ENCODE measurements at regions not wholly inside any gene's neighbourhood (a gene's known extent, or its start where the extent isn't known, plus 50 kb on each side); places are given as distances from the start of the nearest gene placed in this dataset.
"Not testable (repeated sequence)": the region's sequence is repeated elsewhere in the genome, so short reads cannot be mapped to it uniquely, and the experiment has no call there.

DNA sequence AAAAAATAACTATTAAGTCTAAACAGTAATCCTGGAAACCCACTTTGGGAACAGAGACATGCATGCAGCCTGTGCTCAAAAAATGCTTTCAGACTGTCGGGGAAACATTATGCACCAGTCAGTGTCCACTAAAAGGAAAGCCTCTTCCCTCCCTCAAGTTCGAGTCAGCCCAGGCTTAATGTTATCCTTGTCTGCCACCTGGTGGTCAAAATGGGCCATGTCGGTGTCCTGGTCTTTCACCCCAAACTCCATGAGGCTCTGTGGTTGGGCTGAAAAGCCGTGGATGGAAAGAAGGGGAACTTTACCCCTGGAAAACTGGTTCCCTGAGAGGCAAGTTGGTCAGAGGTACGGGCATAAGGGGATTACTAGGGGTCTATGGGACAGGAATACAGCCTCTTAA is 88.4 kb upstream of the ZNF492 start:
- peak; percentile 10 for DNase-seq

DNA sequence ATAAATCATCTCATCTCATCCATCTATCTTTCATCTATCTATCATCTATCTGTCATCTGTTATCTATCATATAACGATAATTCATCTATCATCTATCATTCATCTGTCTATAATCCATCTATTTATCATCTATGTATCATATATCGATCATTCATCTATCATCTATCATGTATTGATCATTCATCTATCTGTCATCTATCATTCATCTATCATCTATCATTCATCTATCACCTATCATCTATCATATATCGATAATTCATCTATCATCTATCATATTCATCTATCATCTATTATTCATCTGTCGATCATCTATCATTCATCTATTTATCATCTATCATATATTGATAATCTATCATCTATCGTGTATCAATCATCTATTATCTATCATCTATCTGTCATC is 100.4 kb upstream of the ZNF492 start:
- DNase-seq = no peak

DNA sequence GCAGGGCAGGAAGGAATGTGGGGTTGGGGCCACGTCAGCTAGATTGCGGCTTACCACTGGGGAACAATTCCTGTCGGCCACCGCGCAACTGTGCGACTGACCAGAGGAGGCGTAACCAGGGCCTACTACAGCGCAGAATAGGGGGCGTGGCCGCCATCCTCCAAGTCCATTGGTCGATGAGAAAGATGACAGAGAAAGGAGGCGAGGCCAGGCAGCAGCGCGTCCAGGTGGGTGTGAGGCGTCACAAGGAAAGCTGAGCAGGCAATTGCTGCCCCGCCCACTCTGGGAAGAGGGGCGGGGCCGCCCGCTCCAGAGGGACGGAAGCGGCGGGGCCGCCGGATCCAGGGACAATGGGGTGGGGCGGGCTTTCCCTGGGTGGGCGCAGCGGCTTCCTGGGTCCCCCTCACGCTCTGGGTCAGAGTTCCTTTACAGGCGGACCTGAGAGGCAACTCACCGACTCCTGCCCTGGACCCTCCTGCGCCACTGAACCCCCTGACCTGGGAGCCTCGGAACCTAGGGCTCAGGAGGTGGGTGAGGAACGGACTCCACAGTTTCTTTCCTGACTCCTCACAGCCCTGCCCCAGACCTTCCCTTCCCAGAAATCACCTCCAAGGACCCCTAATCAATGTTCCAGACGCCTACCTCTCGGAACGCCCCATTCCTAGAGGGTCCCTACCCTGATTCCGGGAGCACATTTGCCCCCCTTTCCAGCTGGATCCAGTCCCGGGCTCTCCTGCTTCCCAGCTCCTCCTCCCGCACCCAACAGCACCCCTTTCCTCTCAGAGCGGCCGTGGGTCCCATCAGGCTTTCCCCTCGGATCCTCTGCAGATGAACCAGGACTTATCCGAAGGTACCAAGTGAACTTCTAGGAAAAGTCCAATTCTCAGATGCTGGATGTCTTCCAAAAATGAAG is 101.5 kb upstream of the ZNF492 start:
- peak; percentile 67 for DNase-seq

GRCh38 chr19:22530042-22530441 is 104.1 kb upstream of the ZNF492 start:
- no peak for DNase-seq

GRCh38 chr19:22528956-22529355 is 105.2 kb upstream of the ZNF492 start:
- no peak for DNase-seq

DNA sequence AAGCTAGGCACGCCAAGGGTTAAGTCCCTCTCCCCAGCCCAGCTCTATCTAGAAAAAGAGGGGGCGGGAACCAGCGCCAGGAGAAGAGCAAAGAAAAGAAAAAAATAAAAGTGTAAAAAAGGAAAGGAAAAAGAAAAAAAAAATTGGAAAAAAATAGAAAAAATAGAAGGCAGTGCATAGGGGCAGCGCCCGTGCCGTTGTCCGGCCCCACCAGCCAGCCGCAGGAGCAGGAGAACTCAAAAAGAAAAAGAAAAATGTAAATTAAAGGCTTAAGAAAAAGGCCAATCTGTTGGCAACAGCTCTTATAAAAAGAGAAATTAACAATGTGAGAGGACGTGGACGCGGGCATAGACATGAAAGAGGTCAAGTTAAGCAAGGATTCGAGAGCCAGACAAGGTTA is 105.4 kb upstream of the ZNF98 start:
- DNase-seq = no peak

- DNase-seq = no peak
These were observed 104.6 kb upstream of the ZNF98 start for GRCh38 chr19:22526661-22527272.

GRCh38 chr19:22523940-22524339 is 101.8 kb upstream of the ZNF98 start:
- DNase-seq = no peak

- DNase-seq = not testable (repeated sequence)
These were observed 97.4 kb upstream of the ZNF98 start for GRCh38 chr19:22519562-22519961.

- no peak for DNase-seq
These were observed 97.0 kb upstream of the ZNF98 start for GRCh38 chr19:22519152-22519551.

DNA sequence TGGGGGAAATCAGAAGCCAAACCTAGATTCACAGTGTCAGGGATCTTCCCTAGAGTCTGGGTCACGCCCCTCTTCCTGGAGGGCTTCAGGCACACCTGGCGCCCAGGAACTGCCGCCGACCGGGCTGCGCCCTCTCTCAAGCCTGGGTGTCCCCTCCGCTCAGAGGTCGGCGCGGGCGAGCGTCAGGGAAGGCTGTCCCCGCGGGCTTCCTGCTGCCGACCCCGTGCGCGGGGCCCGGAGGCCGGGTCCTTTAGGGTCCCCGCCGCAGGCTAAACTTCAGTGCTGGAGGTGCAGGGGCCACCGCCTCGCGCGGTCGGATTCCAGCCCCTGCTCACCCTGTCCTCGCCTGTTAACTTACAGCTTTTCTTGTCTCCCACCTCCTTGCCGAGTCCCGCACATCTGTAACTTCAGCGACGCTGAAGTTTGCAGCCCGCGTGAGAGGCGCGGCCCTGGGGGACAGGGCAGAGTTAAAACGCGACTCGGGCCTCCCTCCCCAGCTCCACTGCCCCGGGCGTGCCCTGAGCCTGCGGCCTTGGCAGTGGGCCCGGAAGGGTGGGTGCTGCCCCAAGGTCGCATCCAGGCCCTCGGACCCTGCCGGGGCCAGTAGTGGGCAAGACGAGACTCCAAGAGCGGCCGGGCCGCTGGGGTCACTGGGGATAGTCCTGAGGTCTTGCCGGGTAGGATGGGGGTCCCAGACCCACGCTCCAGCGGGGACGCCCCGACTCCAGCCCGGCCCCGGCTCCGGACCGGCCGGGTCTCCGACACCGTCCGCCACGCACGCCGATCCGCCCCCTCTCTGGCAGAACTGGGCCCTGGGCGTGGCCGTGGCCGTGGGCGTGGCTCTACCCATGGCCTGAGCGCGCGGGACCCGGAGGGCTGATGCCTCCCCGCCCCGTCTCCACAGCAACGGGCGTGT is 95.6 kb upstream of the ZNF98 start:
- DNase-seq = no peak

DNA sequence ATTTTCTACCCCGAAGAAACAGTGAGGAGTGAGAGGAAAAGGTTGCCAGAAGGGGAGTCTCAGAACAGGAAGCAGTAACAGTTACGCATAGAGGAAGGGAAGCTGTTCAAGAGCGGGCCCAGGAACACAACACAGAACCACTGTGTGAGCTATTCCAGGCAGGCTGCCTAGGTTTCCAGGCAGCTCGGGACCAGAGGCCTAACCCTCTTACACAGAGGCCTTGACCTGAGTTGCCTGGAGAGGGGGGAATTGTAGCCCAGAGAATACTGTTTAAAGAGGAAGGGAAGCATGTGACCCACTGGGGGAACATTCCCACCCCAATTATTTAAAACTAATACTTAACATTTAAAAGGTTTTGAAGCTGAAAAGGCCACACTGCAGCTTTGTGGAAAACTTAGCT is 93.3 kb upstream of the ZNF98 start:
- DNase-seq = no peak

GRCh38 chr19:22503524-22503923 is 81.4 kb upstream of the ZNF98 start:
- no peak for DNase-seq

DNA sequence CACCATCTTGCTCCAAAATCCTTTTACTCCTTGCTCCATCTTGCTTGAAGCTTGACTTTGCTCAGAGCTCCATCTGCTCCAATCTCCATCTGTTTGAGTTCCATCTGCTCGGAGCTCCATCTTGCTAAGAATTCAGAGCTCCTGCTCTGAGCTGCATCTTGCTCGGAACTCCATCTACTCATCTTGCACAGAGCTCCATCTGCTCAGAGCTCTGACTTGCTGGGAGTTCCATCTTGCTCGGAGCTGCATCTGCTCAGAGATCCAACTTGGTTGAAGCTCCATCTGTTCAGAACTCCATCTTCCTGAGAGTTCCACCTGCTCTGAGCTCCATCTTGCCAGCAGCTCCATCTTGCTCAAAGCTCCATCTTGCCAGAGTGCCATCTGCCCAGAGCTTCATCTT is 80.6 kb upstream of the ZNF98 start:
- DNase-seq = no peak

DNA sequence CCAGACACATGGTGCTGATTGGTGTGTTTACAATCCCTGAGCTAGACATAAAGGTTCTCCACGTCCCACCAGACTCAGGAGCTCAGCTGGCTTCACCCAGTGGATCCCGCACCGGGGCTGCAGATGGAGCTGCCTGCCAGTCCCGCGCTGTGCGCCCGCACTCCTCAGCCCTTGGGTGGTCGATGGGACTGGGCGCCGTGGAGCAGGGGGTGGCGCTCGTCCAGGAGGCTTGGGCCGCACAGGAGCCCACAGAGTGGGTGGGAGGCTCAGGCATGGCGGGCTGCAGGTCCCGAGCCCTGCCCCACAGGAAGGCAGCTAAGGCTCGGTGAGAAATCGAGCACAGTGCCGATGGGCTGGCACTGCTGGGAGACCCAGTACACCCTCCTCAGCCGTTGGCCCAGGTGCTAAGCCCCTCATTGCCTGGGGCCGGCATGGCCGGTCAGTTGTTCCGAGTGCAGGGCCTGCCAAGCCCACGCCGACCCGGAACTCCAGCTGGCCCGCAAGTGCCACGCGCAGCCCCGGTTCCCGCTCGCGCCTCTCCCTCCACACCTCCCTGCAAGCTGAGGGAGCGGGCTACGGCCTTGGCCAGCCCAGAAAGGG is 76.8 kb upstream of the ZNF98 start:
- DNase-seq = not testable (repeated sequence)

- no peak for DNase-seq
These were observed 69.6 kb upstream of the ZNF98 start for GRCh38 chr19:22491746-22492145.

GRCh38 chr19:22483514-22483913 is 61.4 kb upstream of the ZNF98 start:
- DNase-seq = not testable (repeated sequence)

GRCh38 chr19:22472180-22472637 is 50.1 kb upstream of the ZNF98 start:
- no peak for DNase-seq
